Karpas-422 (cell line): ENCODE measurements at regions not wholly inside any gene's neighbourhood (a gene's known extent, or its start where the extent isn't known, plus 50 kb on each side); places are given as distances from the start of the nearest gene placed in this dataset.
"Not testable (repeated sequence)": the region's sequence is repeated elsewhere in the genome, so short reads cannot be mapped to it uniquely, and the experiment has no call there.

Experiments used
- DNase-seq: peaks from one replicate; pipeline ENCODE4 v3.0.0-alpha.2; 2015
- H2AFZ ChIP-seq: fragments of 200-600 bp; sonication (generic); 2 replicates; pipeline ENCODE4 v1.6.1; 2014; ENCODE audit warnings: antibody characterized with exemption, low read length, mixed read lengths
- H3K27ac ChIP-seq: fragments of 200-600 bp; sonication (generic); 2 replicates; pipeline ENCODE4 v1.5.1; 2014; ENCODE audit warnings: mild to moderate bottlenecking, low read length, moderate library complexity
- H3K27me3 ChIP-seq: fragments of 200-600 bp; sonication (generic); 2 replicates; pipeline ENCODE4 v1.6.1; 2014; ENCODE audit warnings: low read length, mixed read lengths
- H3K36me3 ChIP-seq: fragments of 200-600 bp; sonication (generic); 2 replicates; pipeline ENCODE4 v1.6.1; 2014; ENCODE audit warnings: low read length, mixed read lengths; ENCODE audit not compliant: insufficient read depth
- H3K4me1 ChIP-seq: fragments of 200-600 bp; sonication (generic); 2 replicates; pipeline ENCODE4 v1.6.1; 2014; ENCODE audit warnings: mild to moderate bottlenecking, low read length, mixed read lengths
- H3K4me2 ChIP-seq: fragments of 200-600 bp; sonication (generic); 2 replicates; pipeline ENCODE4 v1.6.1; 2014; ENCODE audit warnings: low read length, low read depth, mild to moderate bottlenecking; ENCODE audit not compliant: poor library complexity, severe bottlenecking
- H3K4me3 ChIP-seq: fragments of 200-600 bp; sonication (generic); 2 replicates; pipeline ENCODE4 v1.5.1; 2014; ENCODE audit warnings: mild to moderate bottlenecking, antibody characterized with exemption, low read length, mixed read lengths
- H3K79me2 ChIP-seq: fragments of 200-600 bp; sonication (generic); 2 replicates; pipeline ENCODE4 v1.6.1; 2014; ENCODE audit warnings: mild to moderate bottlenecking, low read length, mixed read lengths
- H3K9ac ChIP-seq: fragments of 200-600 bp; sonication (generic); 2 replicates; pipeline ENCODE4 v1.6.0; 2014; ENCODE audit warnings: low read length
- H3K9me2 ChIP-seq: fragments of 200-600 bp; sonication (generic), shearing (Covaris generic); replicated peaks from 2 replicates; pipeline ENCODE4 v1.6.0; 2014; ENCODE audit warnings: mild to moderate bottlenecking, low read length, moderate library complexity; ENCODE audit not compliant: insufficient read depth
- H3K9me3 ChIP-seq: fragments of 300-700, 200-600 bp; sonication (generic); 2 replicates; pipeline ENCODE4 v1.6.1; 2014; ENCODE audit warnings: low read length, mixed read lengths
- H4K20me1 ChIP-seq: fragments of 200-600 bp; sonication (generic); 2 replicates; pipeline ENCODE4 v1.6.1; 2014; ENCODE audit warnings: mild to moderate bottlenecking, antibody characterized with exemption, low read length, low read depth; ENCODE audit not compliant: insufficient read depth

- Histone ChIP-seq H3K79me2 (no peaks in the 10 kb centered on the region), H3K4me1 (no peaks in the 10 kb centered on the region), H3K9me2 (no peaks in the 10 kb centered on the region), H4K20me1 (no peaks in the 10 kb centered on the region), H3K9me3 (no peaks in the 10 kb centered on the region), H3K4me2 (no peak overlapping the region), H3K4me3 (no peak overlapping the region), H3K27ac (no peak overlapping the region), H2AFZ (no peak overlapping the region), H3K9ac (no peak overlapping the region), H3K27me3 (no peaks in the 10 kb centered on the region), H3K36me3 (no peaks in the 10 kb centered on the region)
- no peak for DNase-seq
Measured at GRCh38 chr4:79547851-79548250, 139.8 kb upstream of the GK2 start.

GRCh38 chr4:79545292-79545691 is 137.3 kb upstream of the GK2 start:
- not testable (repeated sequence) for DNase-seq, H3K9ac ChIP-seq, H3K4me1 ChIP-seq, H3K79me2 ChIP-seq, H3K36me3 ChIP-seq, H3K27ac ChIP-seq, H2AFZ ChIP-seq, H3K9me3 ChIP-seq, H4K20me1 ChIP-seq, H3K9me2 ChIP-seq, H3K4me3 ChIP-seq, H3K4me2 ChIP-seq, H3K27me3 ChIP-seq

GRCh38 chr4:79540143-79540542 is 132.1 kb upstream of the GK2 start:
- no peak for DNase-seq
- H3K4me3 ChIP-seq, result no peak overlapping the region
- H2AFZ ChIP-seq, result no peak overlapping the region
- H4K20me1 ChIP-seq, result no peaks in the 10 kb centered on the region
- H3K4me1 ChIP-seq, result no peaks in the 10 kb centered on the region
- H3K27ac ChIP-seq, result no peak overlapping the region
- no peaks in the 10 kb centered on the region for H3K27me3 ChIP-seq
- no peak overlapping the region for H3K9ac ChIP-seq
- no peak overlapping the region for H3K4me2 ChIP-seq
- H3K79me2 ChIP-seq, result no peaks in the 10 kb centered on the region
- no peaks in the 10 kb centered on the region for H3K36me3 ChIP-seq
- H3K9me3 ChIP-seq, result no peaks in the 10 kb centered on the region
- H3K9me2 ChIP-seq, result no peaks in the 10 kb centered on the region

GRCh38 chr4:79535516-79535915 is 127.5 kb upstream of the GK2 start:
- Histone ChIP-seq H3K9me3 (no peaks in the 10 kb centered on the region), H3K9me2 (no peaks in the 10 kb centered on the region), H3K4me1 (no peaks in the 10 kb centered on the region), H2AFZ (no peak overlapping the region), H3K4me3 (no peak overlapping the region), H3K27me3 (no peaks in the 10 kb centered on the region), H3K79me2 (no peaks in the 10 kb centered on the region), H4K20me1 (no peaks in the 10 kb centered on the region), H3K9ac (no peak overlapping the region), H3K4me2 (no peak overlapping the region), H3K27ac (no peak overlapping the region), H3K36me3 (no peaks in the 10 kb centered on the region)
- no peak for DNase-seq

DNA sequence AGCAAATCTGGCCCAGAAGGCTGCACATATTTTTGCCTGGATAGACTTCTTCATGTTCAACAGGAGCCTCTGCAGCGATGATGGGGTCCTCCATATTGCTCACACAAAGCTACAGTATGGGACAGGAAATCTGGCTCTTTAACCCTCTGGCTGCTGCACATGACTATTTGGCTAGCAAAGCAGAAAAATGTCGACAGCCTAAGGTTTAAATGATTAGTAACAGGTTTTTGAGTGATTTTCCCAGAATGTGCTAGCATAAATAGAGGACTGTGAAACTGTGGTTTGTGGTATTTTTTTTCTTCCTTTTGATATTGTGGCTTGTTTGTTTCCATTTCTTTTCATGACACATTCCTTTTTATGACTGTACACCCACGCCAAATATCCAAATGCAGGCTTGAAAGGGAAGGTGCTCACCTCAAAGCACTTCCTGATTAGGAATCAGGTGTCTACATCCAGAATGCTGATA is 120.2 kb upstream of the GK2 start:
- Histone ChIP-seq H3K79me2 (no peaks in the 10 kb centered on the region), H3K4me3 (no peak overlapping the region), H3K27ac (no peak overlapping the region), H2AFZ (no peak overlapping the region), H4K20me1 (no peaks in the 10 kb centered on the region), H3K9me2 (no peaks in the 10 kb centered on the region), H3K9me3 (no peaks in the 10 kb centered on the region), H3K27me3 (no peaks in the 10 kb centered on the region), H3K4me1 (no peaks in the 10 kb centered on the region), H3K9ac (no peak overlapping the region), H3K4me2 (no peak overlapping the region), H3K36me3 (no peaks in the 10 kb centered on the region)
- no peak for DNase-seq

DNA sequence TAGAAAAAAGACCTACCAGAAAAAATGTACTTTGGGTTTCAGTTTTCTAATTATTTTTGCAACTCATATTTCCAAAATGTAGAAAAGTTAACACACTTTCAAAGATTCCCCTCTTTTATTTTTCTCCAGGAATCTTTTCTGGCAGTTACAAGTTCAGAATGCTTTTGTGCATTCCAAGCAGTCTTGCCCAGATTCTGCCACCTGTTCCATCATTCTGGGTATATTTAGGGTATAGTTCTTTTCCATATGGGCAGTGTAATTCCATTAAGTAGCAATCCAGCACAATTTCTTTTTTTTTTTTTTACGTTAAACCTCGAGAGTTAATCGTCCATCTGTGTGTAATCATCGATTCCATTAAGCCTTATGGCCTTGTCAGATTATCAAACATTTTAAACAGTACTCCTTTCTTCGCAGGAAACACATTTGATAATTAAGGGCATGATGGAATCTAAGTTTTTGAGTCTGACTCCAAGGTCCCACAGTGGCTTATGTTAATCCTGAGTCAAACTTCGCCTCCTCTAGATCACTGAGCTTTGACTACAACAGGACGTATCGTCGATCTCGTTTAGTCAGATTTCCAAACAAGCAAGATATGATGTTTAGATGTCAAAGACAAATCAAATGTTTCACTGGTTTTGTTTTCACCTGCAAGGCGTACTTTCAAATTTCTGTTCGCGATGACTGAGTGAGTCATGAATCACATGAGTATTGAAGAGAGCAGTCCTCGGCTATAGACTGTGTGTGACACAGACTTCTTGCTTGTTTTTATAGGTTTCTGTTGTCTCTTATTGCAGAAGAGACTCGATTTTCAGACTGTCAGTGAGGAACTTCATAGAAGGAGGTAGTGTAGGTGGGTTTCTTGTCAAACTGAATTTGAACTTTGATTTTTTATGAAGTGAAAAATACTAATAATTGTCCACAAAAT is 118.9 kb upstream of the GK2 start:
- Histone ChIP-seq H3K4me1 (no peaks in the 10 kb centered on the region), H3K79me2 (no peaks in the 10 kb centered on the region), H4K20me1 (no peaks in the 10 kb centered on the region), H3K4me3 (no peak overlapping the region), H3K36me3 (no peaks in the 10 kb centered on the region), H3K9me2 (no peaks in the 10 kb centered on the region), H3K27me3 (no peaks in the 10 kb centered on the region), H2AFZ (no peak overlapping the region), H3K9me3 (no peaks in the 10 kb centered on the region), H3K4me2 (no peak overlapping the region), H3K9ac (no peak overlapping the region), H3K27ac (no peak overlapping the region)
- no peak for DNase-seq

- Histone ChIP-seq H3K36me3 (no peaks in the 10 kb centered on the region), H3K9me2 (no peaks in the 10 kb centered on the region)
Measured at GRCh38 chr4:79516114-79516513, 108.1 kb upstream of the GK2 start.

DNA sequence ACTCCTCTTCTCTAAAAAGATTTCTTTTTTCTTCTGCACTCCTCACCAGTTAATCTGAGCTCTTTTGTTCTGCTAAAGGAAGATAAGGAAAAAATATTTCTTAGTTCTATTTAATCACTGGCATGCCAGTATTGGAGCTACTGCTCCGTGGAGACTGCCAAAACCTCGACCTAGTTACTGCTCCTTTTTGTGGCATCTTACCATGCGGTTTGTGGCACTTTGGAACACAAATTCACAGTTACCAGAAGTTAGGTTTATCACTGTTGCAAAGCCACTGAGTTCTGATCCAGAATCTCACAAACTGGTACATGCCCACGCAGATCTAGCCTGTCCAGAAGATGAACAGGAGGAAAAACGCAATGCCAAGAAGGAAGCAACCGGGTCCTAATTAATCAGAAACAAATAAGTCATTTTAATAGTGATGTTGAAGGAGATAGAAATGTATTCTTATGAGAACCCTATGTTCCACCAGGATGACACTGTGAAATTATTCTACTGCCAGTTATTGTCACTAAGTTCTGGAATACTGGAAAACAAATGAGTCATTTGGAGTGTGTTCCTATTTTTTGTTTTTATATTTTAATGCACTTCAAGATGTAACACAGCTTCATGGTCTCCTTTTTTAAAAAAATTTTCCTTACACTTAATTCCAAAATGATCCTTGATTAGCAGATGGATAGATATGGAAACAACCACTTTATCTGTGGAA is 106.7 kb upstream of the GK2 start:
- no peak for DNase-seq
- no peaks in the 10 kb centered on the region for H3K36me3 ChIP-seq
- no peak overlapping the region for H2AFZ ChIP-seq
- H3K9me2 ChIP-seq, result no peaks in the 10 kb centered on the region
- H3K9ac ChIP-seq, result no peak overlapping the region
- H3K4me3 ChIP-seq, result no peak overlapping the region
- H3K9me3 ChIP-seq, result no peaks in the 10 kb centered on the region
- no peaks in the 10 kb centered on the region for H3K79me2 ChIP-seq
- no peaks in the 10 kb centered on the region for H4K20me1 ChIP-seq
- H3K4me1 ChIP-seq, result no peaks in the 10 kb centered on the region
- H3K27ac ChIP-seq, result no peak overlapping the region
- no peak overlapping the region for H3K4me2 ChIP-seq
- no peaks in the 10 kb centered on the region for H3K27me3 ChIP-seq

More at GRCh38 chr4:79516114-79516513, 108.1 kb upstream of the GK2 start:
- Histone ChIP-seq H3K27ac (no peak overlapping the region), H3K4me2 (no peak overlapping the region), H3K27me3 (no peaks in the 10 kb centered on the region), H2AFZ (no peak overlapping the region), H3K4me3 (no peak overlapping the region), H3K9ac (no peak overlapping the region), H3K79me2 (no peaks in the 10 kb centered on the region), H3K9me3 (no peaks in the 10 kb centered on the region), H4K20me1 (no peaks in the 10 kb centered on the region), H3K4me1 (no peaks in the 10 kb centered on the region)
- no peak for DNase-seq
